IMR-90 (cell line): ENCODE measurements at regions not wholly inside any gene's neighbourhood (a gene's known extent, or its start where the extent isn't known, plus 50 kb on each side); places are given as distances from the start of the nearest gene placed in this dataset.

Source experiments
- ATAC-seq: fragments of 200-7000 bp; cut with Tn5 transposase; 2 replicates; pipeline ENCODE4 v1.9.1; 2020; ENCODE audit warnings: low read depth, mild to moderate bottlenecking, moderate library complexity
- BruUV-seq: library from RNA; stranded (reverse); fragments of 400-500 nt; replicated peaks from 2 replicates; lab custom pipeline; 2021; lab: Mats Ljungman, UMichigan
- CTCF ChIA-PET: fragments of 300-600 bp; formaldehyde crosslinking; extraction: SDS; loops from one replicate; lab custom pipeline; 2021; ENCODE audit warnings: antibody characterized with exemption; lab: Yijun Ruan, JAX
- POLR2A ChIA-PET: fragments of 300-600 bp; sonication (Branson Sonifier 250); formaldehyde crosslinking; loops from one replicate; lab custom pipeline; 2022; ENCODE audit warnings: antibody characterized with exemption; ENCODE audit not compliant: unreplicated experiment; lab: Charles Lee
- DNase-seq: peaks from one replicate; pipeline ENCODE4 v3.0.0; 2013
- H2AFZ ChIP-seq: replicated peaks from 2 replicates; pipeline ENCODE3; 2013; ENCODE audit warnings: low read length, mild to moderate bottlenecking; ENCODE audit not compliant: poor library complexity
- H2AK5ac ChIP-seq: 2 replicates; pipeline ENCODE4 v1.6.1; 2013; ENCODE audit warnings: low read depth, low read length, inconsistent platforms
- H2AK9ac ChIP-seq: replicated peaks from 2 replicates; pipeline ENCODE3; 2013; ENCODE audit warnings: mild to moderate bottlenecking, low read depth, low read length, moderate library complexity; ENCODE audit not compliant: poor library complexity
- H2BK120ac ChIP-seq: 2 replicates; pipeline ENCODE4 v1.6.1; 2013; ENCODE audit warnings: low read depth, low read length, inconsistent platforms
- H2BK15ac ChIP-seq: 3 replicates; pipeline ENCODE4 v1.6.1; 2013; ENCODE audit warnings: low read depth, low read length, inconsistent platforms
- H2BK20ac ChIP-seq: 2 replicates; pipeline ENCODE4 v1.6.1; 2013; ENCODE audit warnings: low read depth, mild to moderate bottlenecking, inconsistent platforms, low read length, moderate library complexity
- H2BK5ac ChIP-seq: 2 replicates; pipeline ENCODE4 v1.6.1; 2013; ENCODE audit warnings: mild to moderate bottlenecking, low read depth, low read length, inconsistent platforms; ENCODE audit not compliant: poor library complexity, severe bottlenecking
- H3K14ac ChIP-seq: replicated peaks from 2 replicates; pipeline ENCODE4 v1.6.1; 2013; ENCODE audit warnings: low read depth, low read length, inconsistent platforms
- H3K18ac ChIP-seq: 2 replicates; pipeline ENCODE4 v1.6.1; 2013; ENCODE audit warnings: low read depth, low read length, control low read depth
- H3K23ac ChIP-seq: 2 replicates; pipeline ENCODE4 v1.6.1; 2013; ENCODE audit warnings: low read depth, low read length, inconsistent platforms
- H3K27ac ChIP-seq: 2 replicates; pipeline ENCODE4 v1.5.1; 2013; ENCODE audit warnings: mild to moderate bottlenecking, control low read depth, low read length; ENCODE audit not compliant: insufficient read depth
- H3K27me3 ChIP-seq: 2 replicates; pipeline ENCODE4 v1.6.1; 2013; ENCODE audit warnings: low read length; ENCODE audit not compliant: control insufficient read depth, insufficient read depth
- H3K36me3 ChIP-seq: 2 replicates; pipeline ENCODE4 v1.6.1; 2013; ENCODE audit warnings: low read length, mixed read lengths; ENCODE audit not compliant: control insufficient read depth, insufficient read depth
- H3K4ac ChIP-seq: 2 replicates; pipeline ENCODE4 v1.6.1; 2013; ENCODE audit warnings: low read depth, low read length, inconsistent platforms
- H3K4me1 ChIP-seq: 2 replicates; pipeline ENCODE4 v1.6.1; 2013; ENCODE audit warnings: low read length, mixed read lengths; ENCODE audit not compliant: control insufficient read depth, insufficient read depth
- H3K4me2 ChIP-seq: 2 replicates; pipeline ENCODE4 v1.6.1; 2013; ENCODE audit warnings: low read depth, mild to moderate bottlenecking, control low read depth, low read length, moderate library complexity
- H3K4me3 ChIP-seq: 2 replicates; pipeline ENCODE4 v1.5.1; 2013; ENCODE audit warnings: low read depth, mild to moderate bottlenecking, control low read depth, low read length, moderate library complexity; ENCODE audit not compliant: insufficient read depth
- H3K56ac ChIP-seq: 2 replicates; pipeline ENCODE4 v1.6.1; 2013; ENCODE audit warnings: low read length, inconsistent platforms; ENCODE audit not compliant: insufficient read depth; ENCODE audit errors: extremely low read depth
- H3K79me1 ChIP-seq, 2 experiments: 2 replicates each; pipeline ENCODE4 v1.6.1; 2013; ENCODE audit warnings: low read length in 2 of 2, inconsistent platforms in 1 of 2, low read depth in 1 of 2
- H3K9ac ChIP-seq: 2 replicates; pipeline ENCODE4 v1.6.1; 2013; ENCODE audit warnings: low read depth, low read length, control low read depth
- H3K9me1 ChIP-seq: 2 replicates; pipeline ENCODE4 v1.6.1; 2013; ENCODE audit warnings: low read length, inconsistent platforms; ENCODE audit not compliant: insufficient read depth
- H3K9me3 ChIP-seq: 2 replicates; pipeline ENCODE4 v1.6.1; 2013; ENCODE audit warnings: low read length; ENCODE audit not compliant: control insufficient read depth, insufficient read depth
- H4K20me1 ChIP-seq: 2 replicates; pipeline ENCODE4 v1.6.1; 2013; ENCODE audit warnings: low read length, inconsistent platforms; ENCODE audit not compliant: insufficient read depth
- H4K5ac ChIP-seq: 2 replicates; pipeline ENCODE4 v1.6.1; 2013; ENCODE audit warnings: mild to moderate bottlenecking, low read depth, low read length, control low read depth
- H4K8ac ChIP-seq, 2 experiments: 2 replicates each; pipeline ENCODE4 v1.6.1; 2013; ENCODE audit warnings: low read depth in 2 of 2, low read length in 2 of 2, control low read depth in 1 of 2, inconsistent platforms in 1 of 2
- H4K91ac ChIP-seq: 2 replicates; pipeline ENCODE4 v1.6.1; 2013; ENCODE audit warnings: low read depth, low read length, inconsistent platforms; ENCODE audit not compliant: insufficient read depth
- BHLHE40 ChIP-seq: fragments of 150-350 bp; IDR thresholded peaks from 2 replicates; pipeline ENCODE4 v1.6.1; 2016; ENCODE audit warnings: mild to moderate bottlenecking, low read depth, low read length
- CEBPB ChIP-seq: IDR thresholded peaks from 2 replicates; pipeline ENCODE4 v1.6.1; 2012; ENCODE audit warnings: low read depth, low read length, improper control_type of control experiment
- CHD1 ChIP-seq: IDR thresholded peaks from 2 replicates; pipeline ENCODE4 v1.6.1; 2012; ENCODE audit warnings: low read depth, low read length, improper control_type of control experiment
- CTCF ChIP-seq: conservative IDR thresholded peaks from 2 replicates; pipeline ENCODE4 v1.5.1; 2012; ENCODE audit warnings: mild to moderate bottlenecking, low read depth, low read length, improper control_type of control experiment
- ELK1 ChIP-seq: fragments of 150-350 bp; IDR thresholded peaks from 2 replicates; pipeline ENCODE4 v1.6.1; 2016; ENCODE audit warnings: low read depth, mild to moderate bottlenecking, low read length, moderate library complexity, borderline replicate concordance
- FOS ChIP-seq: fragments of 150-350 bp; IDR thresholded peaks from 2 replicates; pipeline ENCODE4 v1.6.1; 2016; ENCODE audit warnings: low read depth, low read length
- MAFK ChIP-seq: IDR thresholded peaks from 2 replicates; pipeline ENCODE4 v1.6.1; 2012; ENCODE audit warnings: low read depth, low read length, improper control_type of control experiment
- MAZ ChIP-seq: IDR thresholded peaks from 2 replicates; pipeline ENCODE4 v1.6.1; 2012; ENCODE audit warnings: low read depth, mild to moderate bottlenecking, low read length, improper control_type of control experiment, moderate library complexity, borderline replicate concordance
- MXI1 ChIP-seq: IDR thresholded peaks from 2 replicates; pipeline ENCODE4 v1.6.1; 2012; ENCODE audit warnings: low read depth, mild to moderate bottlenecking, low read length, moderate library complexity, borderline replicate concordance
- NFE2L2 ChIP-seq: fragments of 150-350 bp; IDR thresholded peaks from 2 replicates; pipeline ENCODE4 v1.6.1; 2016; ENCODE audit warnings: low read depth, mild to moderate bottlenecking, low read length
- POLR2A ChIP-seq: IDR thresholded peaks from 2 replicates; pipeline ENCODE4 v1.6.1; 2012; ENCODE audit warnings: mild to moderate bottlenecking, low read depth, low read length
- RAD21 ChIP-seq: IDR thresholded peaks from 2 replicates; pipeline ENCODE4 v1.6.1; 2012; ENCODE audit warnings: low read length, improper control_type of control experiment
- RCOR1 ChIP-seq: IDR thresholded peaks from 2 replicates; pipeline ENCODE4 v1.6.1; 2012; ENCODE audit warnings: mild to moderate bottlenecking, low read length, improper control_type of control experiment; ENCODE audit not compliant: insufficient replicate concordance
- RFX5 ChIP-seq: IDR thresholded peaks from 2 replicates; pipeline ENCODE4 v1.8.0; 2012; ENCODE audit warnings: low read depth, mild to moderate bottlenecking, low read length, moderate library complexity
- SMC3 ChIP-seq: fragments of 150-350 bp; IDR thresholded peaks from 2 replicates; pipeline ENCODE4 v1.6.1; 2016; ENCODE audit warnings: low read depth, mild to moderate bottlenecking, antibody characterized with exemption, low read length, moderate library complexity
- USF2 ChIP-seq: fragments of 150-350 bp; IDR thresholded peaks from 2 replicates; pipeline ENCODE4 v1.6.1; 2017; ENCODE audit warnings: mild to moderate bottlenecking, antibody characterized with exemption, low read length, low read depth
- WGBS, 2 experiments: methylation state at CpG; one replicate each; pipeline versions ENCODE4 v1.1.5 to v1.1.7; 2013; ENCODE audit warnings: missing lambda C conversion rate in 2 of 2; ENCODE audit not compliant: insufficient read length in 1 of 2; ENCODE audit errors: extremely low coverage in 2 of 2; 5-methylcytosine and 5-hydroxymethylcytosine counted together
- dilution Hi-C: fragments of 300-500 bp; cut with HindIII; formaldehyde crosslinking; loops from one replicate; pipeline ENCODE4 v1.14.3; 2018; ENCODE audit warnings: low sequenced_read_pairs; ENCODE audit not compliant: unreplicated experiment
- in situ Hi-C: fragments of 300-500 bp; cut with MboI; formaldehyde crosslinking; loops from 3 replicates; pipeline ENCODE4 v1.14.3; 2019; ENCODE audit warnings: low sequenced_read_pairs, inconsistent platforms, mixed read lengths
- intact Hi-C: fragments of 100-400 bp; cut with micrococcal nuclease; formaldehyde crosslinking; loops from 2 replicates; pipeline ENCODE4 v1.10.0; 2022

GRCh38 chr2:8379549-8379948, 302.3 kb upstream of the ID2 start:
- no CpG with 5 or more reads among the region's 4 CpGs for WGBS, 2 experiments
- no peak overlapping the region for H3K4me2 ChIP-seq
- no peak overlapping the region for H3K4me3 ChIP-seq
- dilution Hi-C loops: no loop called here
- H3K36me3 ChIP-seq: no peaks in the 10 kb centered on the region
- no peak overlapping the region for H3K14ac ChIP-seq
- CTCF ChIA-PET: no interaction called here
- H2AK9ac ChIP-seq: no peak overlapping the region
- H2AK5ac ChIP-seq: no peak overlapping the region
- no peak overlapping the region for H3K4ac ChIP-seq
- in situ Hi-C loops: no loop called here
- no peak overlapping the region for H3K18ac ChIP-seq
- intact Hi-C loops: no loop called here
- no peaks in the 10 kb centered on the region for H3K9me3 ChIP-seq
- no peak overlapping the region for H3K27ac ChIP-seq
- H2AFZ ChIP-seq: no peak overlapping the region
- BruUV-seq: no TSS peak
- peaks cover 2% of the 10 kb centered on the region; the same call in 1 of the 2 replicates for H3K27me3 ChIP-seq
- TF ChIP-seq CTCF (no peak), NFE2L2 (no peak), RFX5 (no peak), FOS (no peak), RAD21 (no peak), BHLHE40 (no peak), RCOR1 (no peak), MXI1 (no peak), MAZ (no peak), CEBPB (no peak), CHD1 (no peak), POLR2A (no peak), SMC3 (no peak), MAFK (no peak), ELK1 (no peak), USF2 (no peak)
- no peak overlapping the region for H4K5ac ChIP-seq
- H4K20me1 ChIP-seq: no peaks in the 10 kb centered on the region
- ATAC-seq (no peak), DNase-seq (no peak)
- H3K9me1 ChIP-seq: no peaks in the 10 kb centered on the region
- H3K23ac ChIP-seq: no peak overlapping the region
- H2BK5ac ChIP-seq: no peak overlapping the region
- no peak overlapping the region for H4K8ac ChIP-seq
- no peaks in the 10 kb centered on the region for H3K79me1 ChIP-seq
- POLR2A ChIA-PET: no interaction called here
- no peak overlapping the region for H4K91ac ChIP-seq
- no peak overlapping the region for H3K9ac ChIP-seq
- H2BK20ac ChIP-seq: no peak overlapping the region
- H3K56ac ChIP-seq: no peak overlapping the region
- no peak overlapping the region for H2BK120ac ChIP-seq
- no peaks in the 10 kb centered on the region for H3K4me1 ChIP-seq
- H2BK15ac ChIP-seq: no peak overlapping the region
